Endometrial microvascular endothelial cells (primary cell): ENCODE measurements at regions not wholly inside any gene's neighbourhood (a gene's known extent, or its start where the extent isn't known, plus 50 kb on each side); places are given as distances from the start of the nearest gene placed in this dataset.

Source experiments
- in situ Hi-C: cut with HindIII; loops from 2 replicates; pipeline ENCODE4 v1.10.0; 2017; ENCODE audit warnings: low sequenced_read_pairs, low pct_unique_long_range_greater_than_20kb; ENCODE audit errors: inconsistent ontology term

GRCh38 chr10:78904196-78904595, 164.6 kb upstream of the ZMIZ1 start:
- in situ Hi-C loops: no loop called here

- in situ Hi-C loops: no loop called here
Observed at GRCh38 chr10:78905015-78905956, 163.5 kb upstream of the ZMIZ1 start.

DNA sequence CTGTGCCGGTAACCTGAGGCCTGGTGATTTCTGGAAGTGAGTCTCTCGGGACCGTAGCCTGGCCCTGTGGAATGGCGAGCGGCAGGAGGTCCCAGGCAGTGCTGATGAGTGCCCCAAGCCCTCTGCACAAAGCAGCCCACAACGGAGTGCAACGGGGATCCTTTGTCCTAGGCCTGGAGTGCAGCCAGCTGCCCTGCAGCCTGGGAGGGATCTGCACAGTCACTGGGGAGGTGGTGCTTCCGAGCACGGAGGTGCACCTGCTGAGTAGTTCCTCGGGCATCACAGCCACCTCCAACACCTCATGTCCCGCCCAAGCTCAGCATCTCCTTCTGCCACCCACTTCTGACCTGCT, 162.8 kb upstream of the ZMIZ1 start:
- in situ Hi-C loops: no loop called here

DNA sequence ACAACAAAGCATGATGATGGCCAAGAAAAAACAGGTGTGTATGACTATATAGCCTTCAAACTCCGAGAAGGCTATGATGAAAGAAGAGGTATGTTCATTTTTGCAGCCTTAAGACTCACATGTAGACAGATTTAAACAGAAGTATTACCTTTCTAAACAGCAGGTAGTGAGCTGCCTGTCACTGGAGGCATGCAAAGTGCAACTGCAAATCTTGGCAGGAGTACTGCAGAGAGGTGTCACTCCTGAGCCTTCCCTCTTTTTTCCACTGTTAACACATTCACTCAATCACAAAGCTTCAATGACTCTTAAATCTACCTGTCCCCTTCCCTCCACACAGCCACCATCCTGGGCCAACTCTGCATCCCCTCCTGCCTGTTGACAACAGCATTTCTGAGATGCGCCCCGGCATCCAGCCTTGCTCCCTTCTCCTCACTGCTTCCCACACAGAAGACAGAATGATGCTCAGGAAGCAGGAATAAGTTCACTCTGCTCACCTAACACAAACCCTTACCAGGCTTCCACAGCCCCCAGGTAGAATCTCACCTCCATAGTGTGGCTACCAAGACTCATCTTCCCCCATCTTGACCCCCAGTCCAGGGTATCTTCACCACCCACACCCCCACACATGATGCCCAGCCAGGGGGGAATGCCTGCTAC, 161.9 kb upstream of the ZMIZ1 start:
- in situ Hi-C loops: no loop called here

DNA sequence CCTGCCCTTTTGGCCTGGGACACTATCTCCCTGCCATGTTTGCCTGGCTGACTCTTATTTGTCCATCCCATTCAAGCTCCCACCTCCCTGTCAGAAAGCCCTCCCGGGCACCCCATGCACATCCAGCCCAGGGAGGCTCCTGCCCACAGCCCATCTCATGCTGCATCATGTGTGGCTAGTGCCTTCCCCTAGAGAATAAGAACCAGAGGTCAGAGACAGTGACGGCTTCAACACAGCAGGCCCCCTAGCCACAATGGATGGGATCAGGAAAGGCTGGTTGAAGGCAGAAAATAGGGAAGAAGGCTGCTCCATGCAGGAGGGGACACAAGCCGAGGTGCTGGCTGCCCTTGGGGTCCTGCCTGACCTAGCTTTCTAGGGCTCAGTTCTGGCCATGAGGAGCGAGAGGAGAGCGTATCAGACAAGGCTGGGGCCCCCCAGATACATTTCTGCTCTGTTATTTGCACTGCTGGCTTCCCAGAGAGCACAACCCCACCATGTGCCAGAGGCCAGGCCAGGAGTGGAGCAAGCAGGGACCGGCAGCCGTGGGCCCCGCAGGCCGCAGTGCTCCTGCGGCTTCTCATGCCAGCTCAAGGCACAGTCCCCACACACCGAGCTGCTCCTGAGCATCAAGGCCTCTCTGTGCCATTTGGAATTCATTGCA, 161.1 kb upstream of the ZMIZ1 start:
- in situ Hi-C loops: no loop called here

GRCh38 chr10:78909221-78909620, 159.5 kb upstream of the ZMIZ1 start:
- in situ Hi-C loops: no loop called here

GRCh38 chr10:78910021-78910420, 158.7 kb upstream of the ZMIZ1 start:
- in situ Hi-C loops: no loop called here

- in situ Hi-C loops: no loop called here
Observed at GRCh38 chr10:78910476-78910875, 158.3 kb upstream of the ZMIZ1 start.

GRCh38 chr10:78910886-78911285, 157.9 kb upstream of the ZMIZ1 start:
- in situ Hi-C loops: no loop called here

DNA sequence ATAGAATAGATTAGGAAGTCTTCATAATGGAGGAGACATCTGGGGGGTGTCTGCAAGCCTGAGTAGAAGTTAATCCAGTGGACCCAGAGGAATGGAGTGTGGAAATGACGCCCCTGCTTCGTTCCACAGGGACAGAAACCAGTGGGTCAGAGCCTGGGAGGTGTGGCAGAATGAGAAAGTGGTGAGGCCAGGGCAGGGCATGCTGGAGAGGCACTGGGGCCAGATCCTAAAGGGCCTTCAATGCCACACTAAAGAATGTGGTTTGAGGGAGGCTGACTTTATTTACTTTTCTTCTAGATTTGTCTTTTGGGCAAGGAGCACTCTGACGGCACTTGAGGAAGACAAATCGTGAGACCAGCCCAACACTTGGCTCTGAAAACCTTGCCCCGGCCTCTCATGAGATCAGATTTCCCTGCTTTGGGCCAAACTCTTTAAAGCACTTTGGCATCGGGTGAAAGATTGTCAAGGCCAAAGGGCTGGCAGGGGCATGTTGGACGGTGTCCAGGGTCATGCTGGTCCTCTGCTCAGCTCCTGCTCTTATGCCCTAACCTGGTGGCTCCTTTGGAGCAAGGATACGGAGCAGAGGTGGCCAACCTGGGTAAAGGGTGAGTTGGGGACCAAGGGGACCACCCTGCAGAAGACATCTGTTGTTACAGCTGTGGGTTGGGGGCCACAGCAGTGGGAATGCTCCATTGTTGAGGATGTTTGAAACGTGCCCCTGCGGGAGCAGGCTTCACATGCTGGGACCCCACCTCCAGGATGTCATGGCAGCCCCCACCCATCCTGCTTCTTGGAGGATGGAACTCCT, 157.0 kb upstream of the ZMIZ1 start:
- in situ Hi-C loops: no loop called here

- in situ Hi-C loops: no loop called here
Observed at GRCh38 chr10:78912361-78913218, 156.2 kb upstream of the ZMIZ1 start.

GRCh38 chr10:78913219-78914059, 155.3 kb upstream of the ZMIZ1 start:
- in situ Hi-C loops: no loop called here

- in situ Hi-C loops: no loop called here
Observed at GRCh38 chr10:78914060-78914378, 154.7 kb upstream of the ZMIZ1 start.

DNA sequence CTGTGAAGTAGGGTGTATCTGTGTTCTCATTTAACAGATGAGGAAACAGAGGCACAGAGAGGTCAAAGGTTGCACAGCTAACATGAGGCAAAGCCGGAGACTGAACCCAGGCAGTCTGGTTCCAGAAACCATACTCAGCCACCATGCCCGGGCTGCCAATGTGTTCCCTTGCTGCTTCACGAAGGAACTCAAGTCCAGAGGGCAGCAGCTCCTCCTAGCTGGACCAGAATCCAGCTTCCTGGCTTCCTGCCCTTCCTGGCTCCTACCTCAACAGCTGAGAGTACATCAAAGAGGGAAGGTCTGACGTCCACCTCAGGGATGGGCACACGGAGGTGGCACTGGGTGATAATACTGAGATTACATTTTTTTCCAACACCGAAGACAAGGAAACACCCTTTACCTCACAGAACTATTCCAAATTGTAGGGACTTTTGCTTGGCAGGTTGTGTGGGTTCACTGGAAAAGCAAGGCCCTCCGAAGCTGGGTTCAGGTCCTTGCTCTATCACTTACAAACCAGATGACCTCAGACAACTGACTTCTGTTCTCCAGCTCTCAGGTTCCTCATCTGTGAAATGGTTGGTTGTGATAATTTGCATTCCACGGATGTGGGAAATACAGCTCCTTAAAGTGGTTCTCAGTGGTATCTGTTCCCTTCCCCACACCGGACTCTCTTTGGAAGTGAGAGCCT, 154.1 kb upstream of the ZMIZ1 start:
- in situ Hi-C loops: no loop called here

DNA sequence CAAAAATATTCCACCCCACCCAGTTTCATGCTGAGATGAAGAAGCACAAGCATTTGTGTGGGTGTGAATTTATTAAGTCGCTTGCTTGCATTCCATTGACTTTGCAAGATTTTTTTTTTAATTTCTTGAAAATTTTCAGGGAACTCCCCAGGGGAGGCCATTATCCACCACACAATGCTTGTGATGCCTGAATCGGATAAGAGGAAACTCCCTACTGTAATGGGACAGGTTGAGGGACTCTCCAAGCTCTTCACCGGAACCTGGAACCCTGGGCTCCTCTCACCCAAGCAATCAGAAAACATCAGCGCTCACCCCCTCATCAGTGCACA, 153.6 kb upstream of the ZMIZ1 start:
- in situ Hi-C loops: no loop called here

DNA sequence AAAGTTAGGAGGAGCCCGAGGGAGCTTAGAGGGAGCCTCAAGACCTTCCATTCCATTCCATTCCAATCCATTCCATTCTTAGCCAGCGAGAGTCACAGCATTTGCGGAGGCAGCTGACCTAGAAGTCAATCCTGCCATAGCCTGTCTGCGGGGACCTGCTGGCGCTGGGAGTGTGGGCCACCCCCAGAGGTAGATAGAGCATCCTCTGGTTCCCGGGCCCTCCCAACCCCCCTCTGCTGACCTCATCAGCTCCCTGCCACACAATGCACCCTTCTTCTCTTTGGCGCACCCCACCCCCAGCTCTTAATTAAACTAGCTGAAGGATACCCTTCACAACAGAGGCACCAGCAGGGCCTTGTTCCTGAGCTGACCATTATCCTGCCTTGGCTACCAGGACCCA, 152.5 kb upstream of the ZMIZ1 start:
- in situ Hi-C loops: no loop called here
